Muscle of leg (tissue), 3 donors: ENCODE measurements at regions not wholly inside any gene's neighbourhood (a gene's known extent, or its start where the extent isn't known, plus 50 kb on each side); places are given as distances from the start of the nearest gene placed in this dataset.
"Not testable (repeated sequence)": the region's sequence is repeated elsewhere in the genome, so short reads cannot be mapped to it uniquely, and the experiment has no call there.

Experiments used
- DNase-seq: peaks from one replicate; pipeline ENCODE4 v3.0.0; 2013
- H3K27ac ChIP-seq: one replicate; pipeline ENCODE4 v1.5.1; 2013; ENCODE audit warnings: mild to moderate bottlenecking, low read length, control low read depth
- H3K27me3 ChIP-seq: one replicate; pipeline ENCODE4 v1.6.1; 2013; ENCODE audit warnings: low read length; ENCODE audit not compliant: control insufficient read depth, insufficient read depth
- H3K36me3 ChIP-seq: one replicate; pipeline ENCODE4 v1.6.1; 2013; ENCODE audit warnings: low read length; ENCODE audit not compliant: control insufficient read depth, insufficient read depth
- H3K4me1 ChIP-seq: one replicate; pipeline ENCODE4 v1.6.1; 2013; ENCODE audit warnings: low read length; ENCODE audit not compliant: control insufficient read depth, insufficient read depth
- H3K4me3 ChIP-seq: one replicate; pipeline ENCODE4 v1.5.1; 2013; ENCODE audit warnings: low read length, control low read depth
- H3K9me3 ChIP-seq: replicated peaks from 2 replicates; pipeline ENCODE4 v1.6.1; 2013; ENCODE audit warnings: low read depth, low read length; ENCODE audit not compliant: control insufficient read depth
- WGBS: methylation state at CpG from one replicate; pipeline ENCODE4 v1.1.5; 2013; ENCODE audit warnings: missing lambda C conversion rate; ENCODE audit not compliant: insufficient coverage; 5-methylcytosine and 5-hydroxymethylcytosine counted together

GRCh38 chr3:174483254-174483653 is 375.9 kb upstream of the NAALADL2 start:
- no peak overlapping the region for H3K27ac ChIP-seq
- H3K27me3 ChIP-seq = no peaks in the 10 kb centered on the region
- H3K4me3 ChIP-seq = no peak overlapping the region
- WGBS = no CpG with 5 or more reads among the region's 1 CpG
- no peaks in the 10 kb centered on the region for H3K36me3 ChIP-seq
- H3K9me3 ChIP-seq = no peaks in the 10 kb centered on the region
- no peaks in the 10 kb centered on the region for H3K4me1 ChIP-seq
- DNase-seq = no peak

- no CpG with 5 or more reads among the region's 7 CpGs for WGBS
- H3K27me3 ChIP-seq, H3K36me3 ChIP-seq, H3K9me3 ChIP-seq, H3K27ac ChIP-seq, H3K4me3 ChIP-seq, DNase-seq, H3K4me1 ChIP-seq: not testable (repeated sequence)
Measured at GRCh38 chr3:174483856-174484255, 375.3 kb upstream of the NAALADL2 start.

GRCh38 chr3:174488527-174488926 is 370.6 kb upstream of the NAALADL2 start:
- WGBS = 75% methylated on average over 1 of the region's 2 CpGs
- no peak overlapping the region for H3K27ac ChIP-seq
- no peaks in the 10 kb centered on the region for H3K4me1 ChIP-seq
- peaks cover 2% of the 10 kb centered on the region for H3K9me3 ChIP-seq
- H3K27me3 ChIP-seq = no peaks in the 10 kb centered on the region
- DNase-seq = no peak
- no peaks in the 10 kb centered on the region for H3K36me3 ChIP-seq
- no peak overlapping the region for H3K4me3 ChIP-seq

- Histone ChIP-seq H3K27ac (no peak overlapping the region), H3K4me3 (no peak overlapping the region), H3K36me3 (no peaks in the 10 kb centered on the region), H3K4me1 (no peaks in the 10 kb centered on the region), H3K9me3 (no peaks in the 10 kb centered on the region), H3K27me3 (no peaks in the 10 kb centered on the region)
- DNase-seq = peak; percentile 11
- WGBS = 20% methylated on average over 1 of the region's 4 CpGs
Measured at GRCh38 chr3:174495311-174495710, 363.8 kb upstream of the NAALADL2 start.

- H3K4me3 ChIP-seq = no peak overlapping the region
- H3K27me3 ChIP-seq = no peaks in the 10 kb centered on the region
- peak; percentile 10 for DNase-seq
- no peaks in the 10 kb centered on the region for H3K9me3 ChIP-seq
- H3K4me1 ChIP-seq = no peaks in the 10 kb centered on the region
- no peak overlapping the region for H3K27ac ChIP-seq
- WGBS = no CpG with 5 or more reads among the region's 1 CpG
- no peaks in the 10 kb centered on the region for H3K36me3 ChIP-seq
Measured at GRCh38 chr3:174495928-174496327, 363.2 kb upstream of the NAALADL2 start.

GRCh38 chr3:174498638-174499037 is 360.5 kb upstream of the NAALADL2 start:
- H3K27ac ChIP-seq = no peak overlapping the region
- no peaks in the 10 kb centered on the region for H3K4me1 ChIP-seq
- no peaks in the 10 kb centered on the region for H3K27me3 ChIP-seq
- no peak overlapping the region for H3K4me3 ChIP-seq
- H3K9me3 ChIP-seq = no peaks in the 10 kb centered on the region
- WGBS = no CpG with 5 or more reads among the region's 2 CpGs
- no peaks in the 10 kb centered on the region for H3K36me3 ChIP-seq
- peak; percentile 31 for DNase-seq

- H3K27ac ChIP-seq = no peak overlapping the region
- no peak for DNase-seq
- no peak overlapping the region for H3K4me3 ChIP-seq
- H3K36me3 ChIP-seq = no peaks in the 10 kb centered on the region
- no peaks in the 10 kb centered on the region for H3K9me3 ChIP-seq
- H3K4me1 ChIP-seq = no peaks in the 10 kb centered on the region
- WGBS = no CpG with 5 or more reads among the region's 1 CpG
- no peaks in the 10 kb centered on the region for H3K27me3 ChIP-seq
Measured at GRCh38 chr3:174505266-174505665, 353.9 kb upstream of the NAALADL2 start.

GRCh38 chr3:174524203-174524602 is 334.9 kb upstream of the NAALADL2 start:
- DNase-seq = no peak
- H3K27me3 ChIP-seq = no peaks in the 10 kb centered on the region
- H3K36me3 ChIP-seq = no peaks in the 10 kb centered on the region
- no peaks in the 10 kb centered on the region for H3K9me3 ChIP-seq
- H3K4me1 ChIP-seq = no peaks in the 10 kb centered on the region
- no CpG with 5 or more reads among the region's 3 CpGs for WGBS
- H3K27ac ChIP-seq = no peak overlapping the region
- H3K4me3 ChIP-seq = no peak overlapping the region

- Histone ChIP-seq H3K4me3 (no peak overlapping the region), H3K36me3 (no peaks in the 10 kb centered on the region), H3K9me3 (no peaks in the 10 kb centered on the region), H3K4me1 (no peaks in the 10 kb centered on the region), H3K27me3 (no peaks in the 10 kb centered on the region), H3K27ac (no peak overlapping the region)
- DNase-seq = no peak
- 79% methylated on average over 3 of the region's 3 CpGs for WGBS
Measured at GRCh38 chr3:174529298-174529697, 329.8 kb upstream of the NAALADL2 start.

GRCh38 chr3:174531262-174531982 is 327.7 kb upstream of the NAALADL2 start:
- no peak overlapping the region for H3K27ac ChIP-seq
- no CpG with 5 or more reads among the region's 5 CpGs for WGBS
- H3K27me3 ChIP-seq = no peaks in the 10 kb centered on the region
- H3K36me3 ChIP-seq = no peaks in the 10 kb centered on the region
- DNase-seq = no peak
- H3K4me3 ChIP-seq = no peak overlapping the region
- no peaks in the 10 kb centered on the region for H3K9me3 ChIP-seq
- no peaks in the 10 kb centered on the region for H3K4me1 ChIP-seq

- no peaks in the 10 kb centered on the region for H3K36me3 ChIP-seq
- H3K4me1 ChIP-seq = no peaks in the 10 kb centered on the region
- no peak overlapping the region for H3K4me3 ChIP-seq
- no CpG with 5 or more reads among the region's 1 CpG for whole genome bisulfite sequencing
- no peak overlapping the region for H3K27ac ChIP-seq
- H3K27me3 ChIP-seq = no peaks in the 10 kb centered on the region
- DNase-seq = no peak
- H3K9me3 ChIP-seq = no peaks in the 10 kb centered on the region
Measured at GRCh38 chr3:174532216-174532615, 326.9 kb upstream of the NAALADL2 start.
